Osteoblast (primary cell): ENCODE measurements at regions not wholly inside any gene's neighbourhood (a gene's known extent, or its start where the extent isn't known, plus 50 kb on each side); places are given as distances from the start of the nearest gene placed in this dataset.

Experiments
- DNase-seq: peaks from one replicate; pipeline ENCODE4 v3.0.0; 2011; ENCODE audit warnings: low spot score, mixed read lengths; ENCODE audit not compliant: insufficient read length; ENCODE audit errors: missing footprints
- H2AFZ ChIP-seq: 2 replicates; pipeline ENCODE4 v1.6.0; 2011; ENCODE audit warnings: mild to moderate bottlenecking, low read length
- H3K27ac ChIP-seq: 2 replicates; pipeline ENCODE4 v1.5.1; 2011; ENCODE audit warnings: mild to moderate bottlenecking, low read depth, low read length, moderate library complexity
- H3K27me3 ChIP-seq: 2 replicates; pipeline ENCODE4 v1.6.0; 2012; ENCODE audit warnings: mild to moderate bottlenecking, control low read depth, inconsistent platforms, low read length, moderate library complexity; ENCODE audit not compliant: insufficient read depth
- H3K36me3 ChIP-seq: 2 replicates; pipeline ENCODE4 v1.5.1; 2011; ENCODE audit warnings: mild to moderate bottlenecking, low read length, control low read depth, moderate library complexity; ENCODE audit not compliant: insufficient read depth
- H3K4me1 ChIP-seq: 2 replicates; pipeline ENCODE4 v1.5.1; 2011; ENCODE audit warnings: mild to moderate bottlenecking, low read length, control low read depth, moderate library complexity; ENCODE audit not compliant: insufficient read depth
- H3K4me2 ChIP-seq: 2 replicates; pipeline ENCODE4 v1.6.0; 2011; ENCODE audit warnings: mild to moderate bottlenecking, low read length; ENCODE audit not compliant: insufficient read depth
- H3K4me3 ChIP-seq: fragments of 200-600 bp; sonication (generic); 3 replicates; pipeline ENCODE4 v1.5.1; 2012; ENCODE audit warnings: mild to moderate bottlenecking, low read length, inconsistent platforms; ENCODE audit not compliant: insufficient read depth
- H3K79me2 ChIP-seq: 2 replicates; pipeline ENCODE4 v1.6.0; 2012; ENCODE audit warnings: mild to moderate bottlenecking, low read length, control low read depth, inconsistent platforms; ENCODE audit not compliant: insufficient read depth
- H3K9me3 ChIP-seq: 2 replicates; pipeline ENCODE4 v1.5.1; 2011; ENCODE audit warnings: low read depth, low read length, control low read depth
- H4K20me1 ChIP-seq: 2 replicates; pipeline ENCODE4 v1.6.0; 2012; ENCODE audit warnings: mild to moderate bottlenecking, low read length, control low read depth; ENCODE audit not compliant: insufficient read depth
- TF ChIP-seq, protein P1 (sequence below): IDR thresholded peaks from 2 replicates; pipeline ENCODE4 v1.5.1; 2011; ENCODE audit warnings: mild to moderate bottlenecking, low read depth, low read length, moderate library complexity; ENCODE audit errors: extremely low read depth

DNA sequence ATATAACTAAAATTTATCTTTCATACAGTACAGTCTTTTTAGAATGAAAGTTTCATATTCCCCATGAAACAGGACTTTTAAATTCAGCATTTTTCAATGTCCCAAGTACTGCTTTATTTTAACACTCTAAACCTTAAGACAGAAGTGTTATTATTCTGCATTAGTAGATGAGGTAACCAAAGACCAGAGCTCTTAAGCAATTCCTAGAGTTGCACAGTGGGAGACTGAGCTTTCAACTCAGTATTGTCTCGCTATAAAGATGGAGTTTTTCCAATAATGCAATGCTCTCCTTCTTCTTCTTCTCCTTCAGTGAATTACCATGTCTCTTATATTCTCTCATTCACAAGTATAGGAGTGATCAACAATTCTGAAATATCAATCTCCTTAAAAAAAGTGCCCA is 479.7 kb downstream of the CETN3 start:
- Histone ChIP-seq H3K4me2 (no peak overlapping the region), H3K27me3 (no peaks in the 10 kb centered on the region), H3K27ac (no peak overlapping the region), H4K20me1 (no peaks in the 10 kb centered on the region), H3K9me3 (no peaks in the 10 kb centered on the region), H3K79me2 (no peaks in the 10 kb centered on the region), H3K4me3 (no peak overlapping the region), H2AFZ (peak overlapping the region; percentile 23), H3K4me1 (peaks cover 4% of the 10 kb centered on the region), H3K36me3 (no peaks in the 10 kb centered on the region)
- TF ChIP-seq, protein P1, sequence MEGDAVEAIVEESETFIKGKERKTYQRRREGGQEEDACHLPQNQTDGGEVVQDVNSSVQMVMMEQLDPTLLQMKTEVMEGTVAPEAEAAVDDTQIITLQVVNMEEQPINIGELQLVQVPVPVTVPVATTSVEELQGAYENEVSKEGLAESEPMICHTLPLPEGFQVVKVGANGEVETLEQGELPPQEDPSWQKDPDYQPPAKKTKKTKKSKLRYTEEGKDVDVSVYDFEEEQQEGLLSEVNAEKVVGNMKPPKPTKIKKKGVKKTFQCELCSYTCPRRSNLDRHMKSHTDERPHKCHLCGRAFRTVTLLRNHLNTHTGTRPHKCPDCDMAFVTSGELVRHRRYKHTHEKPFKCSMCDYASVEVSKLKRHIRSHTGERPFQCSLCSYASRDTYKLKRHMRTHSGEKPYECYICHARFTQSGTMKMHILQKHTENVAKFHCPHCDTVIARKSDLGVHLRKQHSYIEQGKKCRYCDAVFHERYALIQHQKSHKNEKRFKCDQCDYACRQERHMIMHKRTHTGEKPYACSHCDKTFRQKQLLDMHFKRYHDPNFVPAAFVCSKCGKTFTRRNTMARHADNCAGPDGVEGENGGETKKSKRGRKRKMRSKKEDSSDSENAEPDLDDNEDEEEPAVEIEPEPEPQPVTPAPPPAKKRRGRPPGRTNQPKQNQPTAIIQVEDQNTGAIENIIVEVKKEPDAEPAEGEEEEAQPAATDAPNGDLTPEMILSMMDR = no peak
- DNase-seq = no peak

DNA sequence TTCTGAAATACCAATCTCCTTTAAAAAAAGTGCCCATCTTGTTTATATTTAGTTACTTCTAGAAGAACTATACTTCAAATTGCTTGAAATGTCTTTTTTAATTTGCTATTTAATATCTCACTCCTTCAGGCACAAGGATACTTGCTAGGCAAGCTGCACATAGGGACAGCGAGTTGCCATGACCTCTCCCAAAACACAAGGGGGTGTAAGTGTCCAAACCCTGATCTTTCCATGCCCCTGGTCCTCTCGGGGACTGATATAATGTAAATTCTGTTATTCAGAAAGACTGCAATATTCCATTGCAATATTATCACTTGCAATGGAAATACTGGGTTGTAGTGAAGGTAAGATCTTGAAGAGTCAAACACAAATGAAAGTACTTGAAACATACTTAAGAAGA is 480.4 kb downstream of the CETN3 start:
- Histone ChIP-seq H4K20me1 (no peaks in the 10 kb centered on the region), H2AFZ (no peak overlapping the region), H3K4me2 (no peak overlapping the region), H3K79me2 (no peaks in the 10 kb centered on the region), H3K27ac (no peak overlapping the region), H3K36me3 (no peaks in the 10 kb centered on the region), H3K27me3 (no peaks in the 10 kb centered on the region), H3K4me3 (no peak overlapping the region), H3K4me1 (peaks cover 4% of the 10 kb centered on the region), H3K9me3 (no peaks in the 10 kb centered on the region)
- DNase-seq = no peak
- TF ChIP-seq, protein P1 = no peak

DNA sequence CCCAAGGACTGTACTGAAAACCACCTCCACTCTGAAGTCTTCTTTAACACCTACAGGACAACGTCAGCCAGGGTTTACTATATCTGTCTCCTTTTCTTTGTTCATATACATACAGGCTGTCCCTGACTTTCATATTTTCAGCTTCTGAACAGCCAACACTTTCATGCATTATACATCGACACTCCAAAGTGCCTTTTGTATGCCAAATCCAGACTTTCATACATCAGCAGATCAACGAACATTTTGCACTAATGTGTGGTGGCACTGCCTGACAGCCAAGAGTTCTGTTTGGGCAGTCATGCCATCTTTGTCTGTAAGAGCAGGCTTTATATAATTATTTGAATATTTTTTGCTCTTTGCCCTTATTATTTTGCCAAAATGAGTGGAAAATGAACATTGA is 487.4 kb downstream of the CETN3 start:
- DNase-seq = no peak
- TF ChIP-seq, protein P1 = no peak
- Histone ChIP-seq H3K36me3 (no peaks in the 10 kb centered on the region), H2AFZ (no peak overlapping the region), H3K9me3 (no peaks in the 10 kb centered on the region), H3K4me1 (no peaks in the 10 kb centered on the region), H3K79me2 (no peaks in the 10 kb centered on the region), H3K27ac (no peak overlapping the region), H3K4me2 (no peak overlapping the region), H3K4me3 (no peak overlapping the region), H4K20me1 (no peaks in the 10 kb centered on the region), H3K27me3 (no peaks in the 10 kb centered on the region)

DNA sequence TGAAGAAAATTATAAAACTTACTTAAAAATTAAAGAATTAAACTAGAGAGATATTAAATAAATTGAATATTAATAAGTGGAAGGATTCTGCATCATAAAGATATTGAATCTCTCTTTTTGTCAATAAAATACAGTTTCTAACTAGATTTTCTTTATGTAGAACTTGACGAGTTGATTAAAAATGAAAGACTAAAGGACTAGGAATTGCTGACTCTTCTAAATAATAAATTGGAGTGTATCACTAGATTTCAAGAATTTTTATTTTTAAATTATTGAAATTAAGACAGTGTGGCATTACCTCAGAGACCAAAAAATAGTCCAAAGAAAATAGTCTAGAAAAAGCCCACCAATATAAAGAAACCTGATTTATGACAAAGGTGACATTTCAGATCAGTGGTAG is 492.4 kb downstream of the CETN3 start:
- Histone ChIP-seq H2AFZ (no peak overlapping the region), H3K4me3 (no peak overlapping the region), H3K79me2 (no peaks in the 10 kb centered on the region), H3K9me3 (no peaks in the 10 kb centered on the region), H3K4me1 (no peaks in the 10 kb centered on the region), H3K27me3 (no peaks in the 10 kb centered on the region), H3K27ac (no peak overlapping the region), H4K20me1 (no peaks in the 10 kb centered on the region), H3K36me3 (no peaks in the 10 kb centered on the region), H3K4me2 (no peak overlapping the region)
- no peak for DNase-seq
- TF ChIP-seq, protein P1 = no peak
